ENCODE measurements at regions not wholly inside any gene's neighbourhood (a gene's known extent, or its start where the extent isn't known, plus 50 kb on each side); places are given as distances from the start of the nearest gene placed in this dataset.

GRCh38 chr3:88785841-88786240 lies 321.6 kb upstream of the EPHA3 start:
- Mint-ChIP-seq H3K9me3 (peaks cover 16 to 56% (median 28%) of the 10 kb centered on the region in 6 donors), H3K4me1 (no peaks in the 10 kb centered on the region), H3K27me3 (ENCODE audit: low read depth in 3 of 3) (peaks cover 0 to 2% (median 2%) of the 10 kb centered on the region in 3 donors), H3K27ac (no peak overlapping the region), H3K4me3 (no peak overlapping the region), H3K36me3 (peaks cover 0 to 6% (median 0%) of the 10 kb centered on the region in 3 donors)
- DNase-seq = no peak

GRCh38 chr3:88795503-88795902 lies 311.9 kb upstream of the EPHA3 start:
- H3K27me3 Mint-ChIP-seq (ENCODE audit: low read depth in 3 of 3) = peaks cover 0 to 2% (median 0%) of the 10 kb centered on the region in 3 donors
- H3K4me1 Mint-ChIP-seq = no peaks in the 10 kb centered on the region
- no peak for DNase-seq
- no peak overlapping the region for H3K27ac Mint-ChIP-seq
- H3K4me3 Mint-ChIP-seq = no peak overlapping the region
- peaks cover 21 to 74% (median 44%) of the 10 kb centered on the region in 6 donors for H3K9me3 Mint-ChIP-seq
- no peaks in the 10 kb centered on the region for H3K36me3 Mint-ChIP-seq

GRCh38 chr3:88807491-88808105 lies 299.8 kb upstream of the EPHA3 start:
- H3K27ac Mint-ChIP-seq = no peak overlapping the region
- H3K9me3 Mint-ChIP-seq = peaks cover 2 to 45% (median 25%) of the 10 kb centered on the region in 6 donors
- no peak overlapping the region for H3K4me3 Mint-ChIP-seq
- no peaks in the 10 kb centered on the region for H3K4me1 Mint-ChIP-seq
- no peak for DNase-seq
- peaks cover 0 to 4% (median 3%) of the 10 kb centered on the region in 3 donors for H3K36me3 Mint-ChIP-seq
- H3K27me3 Mint-ChIP-seq (ENCODE audit: low read depth in 3 of 3) = no peaks in the 10 kb centered on the region

- no peak for DNase-seq
- no peaks in the 10 kb centered on the region for H3K36me3 Mint-ChIP-seq
- H3K4me3 Mint-ChIP-seq = no peak overlapping the region
- no peaks in the 10 kb centered on the region for H3K27me3 Mint-ChIP-seq (ENCODE audit: low read depth in 3 of 3)
- H3K4me1 Mint-ChIP-seq = no peaks in the 10 kb centered on the region
- no peak overlapping the region for H3K27ac Mint-ChIP-seq
- H3K9me3 Mint-ChIP-seq = peaks cover 2 to 24% (median 16%) of the 10 kb centered on the region in 6 donors
Observed at GRCh38 chr3:88809993-88810392, 297.4 kb upstream of the EPHA3 start.

- DNase-seq = no peak
- no peaks in the 10 kb centered on the region for H3K4me1 Mint-ChIP-seq
- H3K27ac Mint-ChIP-seq = no peak overlapping the region
- peaks cover 2 to 22% (median 15%) of the 10 kb centered on the region in 6 donors for H3K9me3 Mint-ChIP-seq
- H3K4me3 Mint-ChIP-seq = no peak overlapping the region
- H3K36me3 Mint-ChIP-seq = no peaks in the 10 kb centered on the region
- H3K27me3 Mint-ChIP-seq (ENCODE audit: low read depth in 3 of 3) = no peaks in the 10 kb centered on the region
Observed at GRCh38 chr3:88810455-88810854, 297.0 kb upstream of the EPHA3 start.

GRCh38 chr3:88811096-88811495 lies 296.3 kb upstream of the EPHA3 start:
- Mint-ChIP-seq H3K9me3 (peaks cover 2 to 22% (median 16%) of the 10 kb centered on the region in 6 donors), H3K36me3 (no peaks in the 10 kb centered on the region), H3K4me3 (no peak overlapping the region), H3K4me1 (no peaks in the 10 kb centered on the region), H3K27me3 (ENCODE audit: low read depth in 3 of 3) (no peaks in the 10 kb centered on the region), H3K27ac (no peak overlapping the region)
- no peak for DNase-seq

- H3K27me3 Mint-ChIP-seq (ENCODE audit: low read depth in 3 of 3) = no peaks in the 10 kb centered on the region
- peaks cover 2 to 18% (median 16%) of the 10 kb centered on the region in 6 donors for H3K9me3 Mint-ChIP-seq
- no peak for DNase-seq
- no peak overlapping the region for H3K4me3 Mint-ChIP-seq
- no peaks in the 10 kb centered on the region for H3K36me3 Mint-ChIP-seq
- no peaks in the 10 kb centered on the region for H3K4me1 Mint-ChIP-seq
- H3K27ac Mint-ChIP-seq = no peak overlapping the region
Observed at GRCh38 chr3:88812576-88812975, 294.8 kb upstream of the EPHA3 start.

- Mint-ChIP-seq H3K4me3 (no peak overlapping the region), H3K27me3 (ENCODE audit: low read depth in 3 of 3) (no peaks in the 10 kb centered on the region), H3K27ac (no peak overlapping the region), H3K36me3 (no peaks in the 10 kb centered on the region), H3K4me1 (no peaks in the 10 kb centered on the region), H3K9me3 (peaks cover 0 to 13% (median 5%) of the 10 kb centered on the region in 6 donors)
- no peak for DNase-seq
Observed at GRCh38 chr3:88816445-88816844, 291.0 kb upstream of the EPHA3 start.

GRCh38 chr3:88824666-88825564 lies 282.5 kb upstream of the EPHA3 start:
- H3K4me1 Mint-ChIP-seq = no peaks in the 10 kb centered on the region
- H3K4me3 Mint-ChIP-seq = no peak overlapping the region
- no peaks in the 10 kb centered on the region for H3K27me3 Mint-ChIP-seq (ENCODE audit: low read depth in 3 of 3)
- peaks cover 3 to 16% (median 10%) of the 10 kb centered on the region in 6 donors for H3K9me3 Mint-ChIP-seq
- no peak overlapping the region for H3K27ac Mint-ChIP-seq
- DNase-seq = no peak
- no peaks in the 10 kb centered on the region for H3K36me3 Mint-ChIP-seq

GRCh38 chr3:88828466-88828865 lies 279.0 kb upstream of the EPHA3 start:
- Mint-ChIP-seq H3K4me3 (no peak overlapping the region), H3K36me3 (no peaks in the 10 kb centered on the region), H3K9me3 (peaks cover 2 to 18% (median 13%) of the 10 kb centered on the region in 6 donors), H3K27ac (no peak overlapping the region), H3K4me1 (no peaks in the 10 kb centered on the region), H3K27me3 (ENCODE audit: low read depth in 3 of 3) (no peaks in the 10 kb centered on the region)
- no peak for DNase-seq

- H3K9me3 Mint-ChIP-seq = peaks cover 4 to 44% (median 29%) of the 10 kb centered on the region in 6 donors
- no peak for DNase-seq
- H3K36me3 Mint-ChIP-seq = peaks cover 0 to 4% (median 0%) of the 10 kb centered on the region in 3 donors
- H3K27ac Mint-ChIP-seq = no peak overlapping the region
- peaks cover 0 to 1% (median 0%) of the 10 kb centered on the region in 3 donors for H3K27me3 Mint-ChIP-seq (ENCODE audit: low read depth in 3 of 3)
- no peaks in the 10 kb centered on the region for H3K4me1 Mint-ChIP-seq
- H3K4me3 Mint-ChIP-seq = no peak overlapping the region
Observed at GRCh38 chr3:88852606-88853005, 254.8 kb upstream of the EPHA3 start.

- H3K4me3 Mint-ChIP-seq = no peak overlapping the region
- peaks cover 2 to 65% (median 29%) of the 10 kb centered on the region in 6 donors for H3K9me3 Mint-ChIP-seq
- H3K27me3 Mint-ChIP-seq (ENCODE audit: low read depth in 3 of 3) = no peaks in the 10 kb centered on the region
- no peak for DNase-seq
- H3K36me3 Mint-ChIP-seq = peaks cover 0 to 10% (median 2%) of the 10 kb centered on the region in 3 donors
- no peaks in the 10 kb centered on the region for H3K4me1 Mint-ChIP-seq
- no peak overlapping the region for H3K27ac Mint-ChIP-seq
Observed at GRCh38 chr3:88863196-88863595, 244.2 kb upstream of the EPHA3 start.

GRCh38 chr3:88876724-88877123 lies 230.7 kb upstream of the EPHA3 start:
- Mint-ChIP-seq H3K4me1 (no peaks in the 10 kb centered on the region), H3K36me3 (no peaks in the 10 kb centered on the region), H3K27ac (no peak overlapping the region), H3K9me3 (peaks cover 7 to 41% (median 23%) of the 10 kb centered on the region in 6 donors), H3K27me3 (ENCODE audit: low read depth in 3 of 3) (no peaks in the 10 kb centered on the region), H3K4me3 (no peak overlapping the region)
- no peak for DNase-seq

GRCh38 chr3:88879905-88880304 lies 227.5 kb upstream of the EPHA3 start:
- H3K4me1 Mint-ChIP-seq = no peaks in the 10 kb centered on the region
- no peak overlapping the region for H3K4me3 Mint-ChIP-seq
- peaks cover 0 to 6% (median 0%) of the 10 kb centered on the region in 3 donors for H3K36me3 Mint-ChIP-seq
- peaks cover 14 to 60% (median 34%) of the 10 kb centered on the region in 6 donors for H3K9me3 Mint-ChIP-seq
- DNase-seq = no peak
- peaks cover 0 to 1% (median 0%) of the 10 kb centered on the region in 3 donors for H3K27me3 Mint-ChIP-seq (ENCODE audit: low read depth in 3 of 3)
- no peak overlapping the region for H3K27ac Mint-ChIP-seq

Measured in immature natural killer cell (primary cell).